ENCODE measurements at regions not wholly inside any gene's neighbourhood (a gene's known extent, or its start where the extent isn't known, plus 50 kb on each side); places are given as distances from the start of the nearest gene placed in this dataset.

- TF ChIP-seq CTCF (IDR thresholded peaks at IDR 0.05; ENCODE audit: low read length): no peak
- no peak for TF ChIP-seq EZH2 (IDR thresholded peaks at IDR 0.05; ENCODE audit: borderline replicate concordance, low read length)
Observed at GRCh38 chr2:118548880-118549488, 298.5 kb downstream of the EN1 start.
